ENCODE measurements at regions not wholly inside any gene's neighbourhood (a gene's known extent, or its start where the extent isn't known, plus 50 kb on each side); places are given as distances from the start of the nearest gene placed in this dataset.

DNA sequence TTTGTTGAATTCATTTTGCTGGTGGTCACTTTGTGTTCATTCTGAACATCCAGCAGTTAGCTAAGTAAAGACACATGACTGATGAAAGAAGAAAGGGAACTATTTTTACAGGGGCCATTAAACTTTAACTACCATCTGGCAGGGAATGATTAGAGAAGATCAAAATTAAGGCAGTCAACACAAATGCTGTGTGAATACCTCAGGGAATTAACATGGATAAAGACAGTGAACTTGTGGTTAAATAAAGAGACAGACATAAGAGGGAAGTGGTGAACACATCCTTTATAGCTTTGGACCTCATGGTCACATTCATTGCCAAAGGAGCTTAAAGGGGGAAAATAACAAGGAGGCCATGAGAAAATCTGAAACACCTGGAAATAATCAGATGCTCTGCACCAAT, 52.6 kb upstream of the ATP5MC3 start:
- ATAC-seq = no peak
- Histone ChIP-seq H3K9me3 (ENCODE audit: control insufficient read depth in 2 of 3, low read length in 3 of 3) (no peaks in the 10 kb centered on the region), H3K36me3 (ENCODE audit: control insufficient read depth in 2 of 3, insufficient read depth in 3 of 3, low read length in 3 of 3) (no peaks in the 10 kb centered on the region), H3K4me3 (ENCODE audit: low read length) (no peak overlapping the region), H3K27me3 (ENCODE audit: control insufficient read depth in 2 of 2, insufficient read depth in 2 of 2, low read length in 2 of 2) (no peaks in the 10 kb centered on the region), H3K4me1 (ENCODE audit: control insufficient read depth in 2 of 2, insufficient read depth in 2 of 2, low read length in 2 of 2) (no peaks in the 10 kb centered on the region), H3K27ac (ENCODE audit: low read depth, low read length) (no peak overlapping the region)
- POLR2A ChIA-PET = no interaction called here
- H3K4me3 Mint-ChIP-seq = no peak overlapping the region
- CTCF ChIA-PET = no interaction called here
- H3K36me3 Mint-ChIP-seq = peaks cover 0 to 6% (median 0%) of the 10 kb centered on the region in 5 donors
- H3K27me3 Mint-ChIP-seq = peaks cover 0 to 12% (median 7%) of the 10 kb centered on the region in 5 donors
- peaks cover 0 to 6% (median 0%) of the 10 kb centered on the region in 7 donors for H3K4me1 Mint-ChIP-seq
- intact Hi-C loops (cut with micrococcal nuclease) = no loop called here
- peaks cover 0 to 16% (median 5%) of the 10 kb centered on the region in 11 donors for H3K9me3 Mint-ChIP-seq
- no peak overlapping the region for H3K27ac Mint-ChIP-seq
- DNase-seq = no peak

DNA sequence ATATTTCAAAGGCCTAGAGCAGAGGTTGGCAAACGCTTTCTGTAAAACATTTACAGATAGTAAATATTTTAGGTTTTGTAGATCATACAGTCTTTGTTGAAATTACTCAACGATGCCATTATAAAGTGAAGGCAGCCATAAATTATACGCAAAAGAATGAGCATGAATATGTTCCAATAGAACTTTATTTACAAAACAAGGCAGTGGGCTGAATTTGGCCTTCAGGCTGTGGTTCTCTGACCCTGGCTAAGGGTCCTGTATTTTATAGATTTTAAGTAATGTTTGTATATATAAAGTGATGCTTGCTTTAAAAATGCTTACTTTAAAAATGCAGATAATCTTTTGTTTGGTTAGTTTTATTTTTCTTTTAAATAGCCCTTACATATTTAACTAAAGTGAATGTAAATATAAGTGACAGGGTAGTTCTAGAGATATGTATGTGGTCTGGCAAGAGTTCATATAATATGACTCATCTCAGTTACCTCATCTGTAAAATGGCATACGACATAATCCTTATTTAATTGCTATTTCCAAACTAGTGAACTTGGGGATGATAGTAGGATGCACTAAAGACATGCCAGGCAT, 51.7 kb upstream of the ATP5MC3 start:
- Histone ChIP-seq H3K27me3 (ENCODE audit: control insufficient read depth in 2 of 2, insufficient read depth in 2 of 2, low read length in 2 of 2) (no peaks in the 10 kb centered on the region), H3K9me3 (ENCODE audit: control insufficient read depth in 2 of 3, low read length in 3 of 3) (no peaks in the 10 kb centered on the region), H3K4me1 (ENCODE audit: control insufficient read depth in 2 of 2, insufficient read depth in 2 of 2, low read length in 2 of 2) (no peaks in the 10 kb centered on the region), H3K36me3 (ENCODE audit: control insufficient read depth in 2 of 3, insufficient read depth in 3 of 3, low read length in 3 of 3) (no peaks in the 10 kb centered on the region), H3K27ac (ENCODE audit: low read depth, low read length) (no peak overlapping the region), H3K4me3 (ENCODE audit: low read length) (no peak overlapping the region)
- CTCF ChIA-PET = interaction anchor here (0.7 kb wide), 1 partner anchor 399 kb away, joined by 5 read pairs; no protein-coding TSS in a partner anchor
- peaks cover 0 to 12% (median 3%) of the 10 kb centered on the region in 5 donors for H3K27me3 Mint-ChIP-seq
- POLR2A ChIA-PET = no interaction called here
- ATAC-seq (no peak), DNase-seq (no peak)
- intact Hi-C loops (cut with micrococcal nuclease) = no loop called here
- H3K4me3 Mint-ChIP-seq = no peak overlapping the region
- H3K4me1 Mint-ChIP-seq = peaks cover 0 to 6% (median 0%) of the 10 kb centered on the region in 7 donors
- peaks cover 0 to 4% (median 0%) of the 10 kb centered on the region in 5 donors for H3K36me3 Mint-ChIP-seq
- H3K9me3 Mint-ChIP-seq = peaks cover 0 to 10% (median 2%) of the 10 kb centered on the region in 11 donors
- H3K27ac Mint-ChIP-seq = no peak overlapping the region

Data from naive thymus-derived CD4-positive, alpha-beta T cell (primary cell).